IMR-90 (cell line): ENCODE measurements at regions not wholly inside any gene's neighbourhood (a gene's known extent, or its start where the extent isn't known, plus 50 kb on each side); places are given as distances from the start of the nearest gene placed in this dataset.

Source experiments
- ATAC-seq: fragments of 200-7000 bp; cut with Tn5 transposase; 2 replicates; pipeline ENCODE4 v1.9.1; 2020; ENCODE audit warnings: low read depth, mild to moderate bottlenecking, moderate library complexity
- BruUV-seq: library from RNA; stranded (reverse); fragments of 400-500 nt; replicated peaks from 2 replicates; lab custom pipeline; 2021; lab: Mats Ljungman, UMichigan
- CTCF ChIA-PET: fragments of 300-600 bp; formaldehyde crosslinking; extraction: SDS; loops from one replicate; lab custom pipeline; 2021; ENCODE audit warnings: antibody characterized with exemption; lab: Yijun Ruan, JAX
- POLR2A ChIA-PET: fragments of 300-600 bp; sonication (Branson Sonifier 250); formaldehyde crosslinking; loops from one replicate; lab custom pipeline; 2022; ENCODE audit warnings: antibody characterized with exemption; ENCODE audit not compliant: unreplicated experiment; lab: Charles Lee
- DNase-seq: peaks from one replicate; pipeline ENCODE4 v3.0.0; 2013
- H2AFZ ChIP-seq: replicated peaks from 2 replicates; pipeline ENCODE3; 2013; ENCODE audit warnings: low read length, mild to moderate bottlenecking; ENCODE audit not compliant: poor library complexity
- H2AK5ac ChIP-seq: 2 replicates; pipeline ENCODE4 v1.6.1; 2013; ENCODE audit warnings: low read depth, low read length, inconsistent platforms
- H2AK9ac ChIP-seq: replicated peaks from 2 replicates; pipeline ENCODE3; 2013; ENCODE audit warnings: mild to moderate bottlenecking, low read depth, low read length, moderate library complexity; ENCODE audit not compliant: poor library complexity
- H2BK120ac ChIP-seq: 2 replicates; pipeline ENCODE4 v1.6.1; 2013; ENCODE audit warnings: low read depth, low read length, inconsistent platforms
- H2BK15ac ChIP-seq: 3 replicates; pipeline ENCODE4 v1.6.1; 2013; ENCODE audit warnings: low read depth, low read length, inconsistent platforms
- H2BK20ac ChIP-seq: 2 replicates; pipeline ENCODE4 v1.6.1; 2013; ENCODE audit warnings: low read depth, mild to moderate bottlenecking, inconsistent platforms, low read length, moderate library complexity
- H2BK5ac ChIP-seq: 2 replicates; pipeline ENCODE4 v1.6.1; 2013; ENCODE audit warnings: mild to moderate bottlenecking, low read depth, low read length, inconsistent platforms; ENCODE audit not compliant: poor library complexity, severe bottlenecking
- H3K14ac ChIP-seq: replicated peaks from 2 replicates; pipeline ENCODE4 v1.6.1; 2013; ENCODE audit warnings: low read depth, low read length, inconsistent platforms
- H3K18ac ChIP-seq: 2 replicates; pipeline ENCODE4 v1.6.1; 2013; ENCODE audit warnings: low read depth, low read length, control low read depth
- H3K23ac ChIP-seq: 2 replicates; pipeline ENCODE4 v1.6.1; 2013; ENCODE audit warnings: low read depth, low read length, inconsistent platforms
- H3K27ac ChIP-seq: 2 replicates; pipeline ENCODE4 v1.5.1; 2013; ENCODE audit warnings: mild to moderate bottlenecking, control low read depth, low read length; ENCODE audit not compliant: insufficient read depth
- H3K27me3 ChIP-seq: 2 replicates; pipeline ENCODE4 v1.6.1; 2013; ENCODE audit warnings: low read length; ENCODE audit not compliant: control insufficient read depth, insufficient read depth
- H3K36me3 ChIP-seq: 2 replicates; pipeline ENCODE4 v1.6.1; 2013; ENCODE audit warnings: low read length, mixed read lengths; ENCODE audit not compliant: control insufficient read depth, insufficient read depth
- H3K4ac ChIP-seq: 2 replicates; pipeline ENCODE4 v1.6.1; 2013; ENCODE audit warnings: low read depth, low read length, inconsistent platforms
- H3K4me1 ChIP-seq: 2 replicates; pipeline ENCODE4 v1.6.1; 2013; ENCODE audit warnings: low read length, mixed read lengths; ENCODE audit not compliant: control insufficient read depth, insufficient read depth
- H3K4me2 ChIP-seq: 2 replicates; pipeline ENCODE4 v1.6.1; 2013; ENCODE audit warnings: low read depth, mild to moderate bottlenecking, control low read depth, low read length, moderate library complexity
- H3K4me3 ChIP-seq: 2 replicates; pipeline ENCODE4 v1.5.1; 2013; ENCODE audit warnings: low read depth, mild to moderate bottlenecking, control low read depth, low read length, moderate library complexity; ENCODE audit not compliant: insufficient read depth
- H3K56ac ChIP-seq: 2 replicates; pipeline ENCODE4 v1.6.1; 2013; ENCODE audit warnings: low read length, inconsistent platforms; ENCODE audit not compliant: insufficient read depth; ENCODE audit errors: extremely low read depth
- H3K79me1 ChIP-seq, 2 experiments: 2 replicates each; pipeline ENCODE4 v1.6.1; 2013; ENCODE audit warnings: low read length in 2 of 2, inconsistent platforms in 1 of 2, low read depth in 1 of 2
- H3K9ac ChIP-seq: 2 replicates; pipeline ENCODE4 v1.6.1; 2013; ENCODE audit warnings: low read depth, low read length, control low read depth
- H3K9me1 ChIP-seq: 2 replicates; pipeline ENCODE4 v1.6.1; 2013; ENCODE audit warnings: low read length, inconsistent platforms; ENCODE audit not compliant: insufficient read depth
- H3K9me3 ChIP-seq: 2 replicates; pipeline ENCODE4 v1.6.1; 2013; ENCODE audit warnings: low read length; ENCODE audit not compliant: control insufficient read depth, insufficient read depth
- H4K20me1 ChIP-seq: 2 replicates; pipeline ENCODE4 v1.6.1; 2013; ENCODE audit warnings: low read length, inconsistent platforms; ENCODE audit not compliant: insufficient read depth
- H4K5ac ChIP-seq: 2 replicates; pipeline ENCODE4 v1.6.1; 2013; ENCODE audit warnings: mild to moderate bottlenecking, low read depth, low read length, control low read depth
- H4K8ac ChIP-seq, 2 experiments: 2 replicates each; pipeline ENCODE4 v1.6.1; 2013; ENCODE audit warnings: low read depth in 2 of 2, low read length in 2 of 2, control low read depth in 1 of 2, inconsistent platforms in 1 of 2
- H4K91ac ChIP-seq: 2 replicates; pipeline ENCODE4 v1.6.1; 2013; ENCODE audit warnings: low read depth, low read length, inconsistent platforms; ENCODE audit not compliant: insufficient read depth
- CEBPB ChIP-seq: IDR thresholded peaks from 2 replicates; pipeline ENCODE4 v1.6.1; 2012; ENCODE audit warnings: low read depth, low read length, improper control_type of control experiment
- CHD1 ChIP-seq: IDR thresholded peaks from 2 replicates; pipeline ENCODE4 v1.6.1; 2012; ENCODE audit warnings: low read depth, low read length, improper control_type of control experiment
- FOS ChIP-seq: fragments of 150-350 bp; IDR thresholded peaks from 2 replicates; pipeline ENCODE4 v1.6.1; 2016; ENCODE audit warnings: low read depth, low read length
- MAFK ChIP-seq: IDR thresholded peaks from 2 replicates; pipeline ENCODE4 v1.6.1; 2012; ENCODE audit warnings: low read depth, low read length, improper control_type of control experiment
- NFE2L2 ChIP-seq: fragments of 150-350 bp; IDR thresholded peaks from 2 replicates; pipeline ENCODE4 v1.6.1; 2016; ENCODE audit warnings: low read depth, mild to moderate bottlenecking, low read length
- POLR2A ChIP-seq: IDR thresholded peaks from 2 replicates; pipeline ENCODE4 v1.6.1; 2012; ENCODE audit warnings: mild to moderate bottlenecking, low read depth, low read length
- RAD21 ChIP-seq: IDR thresholded peaks from 2 replicates; pipeline ENCODE4 v1.6.1; 2012; ENCODE audit warnings: low read length, improper control_type of control experiment
- RCOR1 ChIP-seq: IDR thresholded peaks from 2 replicates; pipeline ENCODE4 v1.6.1; 2012; ENCODE audit warnings: mild to moderate bottlenecking, low read length, improper control_type of control experiment; ENCODE audit not compliant: insufficient replicate concordance
- SMC3 ChIP-seq: fragments of 150-350 bp; IDR thresholded peaks from 2 replicates; pipeline ENCODE4 v1.6.1; 2016; ENCODE audit warnings: low read depth, mild to moderate bottlenecking, antibody characterized with exemption, low read length, moderate library complexity
- WGBS, 2 experiments: methylation state at CpG; one replicate each; pipeline versions ENCODE4 v1.1.5 to v1.1.7; 2013; ENCODE audit warnings: missing lambda C conversion rate in 2 of 2; ENCODE audit not compliant: insufficient read length in 1 of 2; ENCODE audit errors: extremely low coverage in 2 of 2; 5-methylcytosine and 5-hydroxymethylcytosine counted together
- dilution Hi-C: fragments of 300-500 bp; cut with HindIII; formaldehyde crosslinking; loops from one replicate; pipeline ENCODE4 v1.14.3; 2018; ENCODE audit warnings: low sequenced_read_pairs; ENCODE audit not compliant: unreplicated experiment
- in situ Hi-C: fragments of 300-500 bp; cut with MboI; formaldehyde crosslinking; loops from 3 replicates; pipeline ENCODE4 v1.14.3; 2019; ENCODE audit warnings: low sequenced_read_pairs, inconsistent platforms, mixed read lengths
- intact Hi-C: fragments of 100-400 bp; cut with micrococcal nuclease; formaldehyde crosslinking; loops from 2 replicates; pipeline ENCODE4 v1.10.0; 2022
- TF ChIP-seq, protein P1 (sequence below): fragments of 150-350 bp; IDR thresholded peaks from 2 replicates; pipeline ENCODE4 v1.6.1; 2017; ENCODE audit warnings: mild to moderate bottlenecking, antibody characterized with exemption, low read length, low read depth

DNA sequence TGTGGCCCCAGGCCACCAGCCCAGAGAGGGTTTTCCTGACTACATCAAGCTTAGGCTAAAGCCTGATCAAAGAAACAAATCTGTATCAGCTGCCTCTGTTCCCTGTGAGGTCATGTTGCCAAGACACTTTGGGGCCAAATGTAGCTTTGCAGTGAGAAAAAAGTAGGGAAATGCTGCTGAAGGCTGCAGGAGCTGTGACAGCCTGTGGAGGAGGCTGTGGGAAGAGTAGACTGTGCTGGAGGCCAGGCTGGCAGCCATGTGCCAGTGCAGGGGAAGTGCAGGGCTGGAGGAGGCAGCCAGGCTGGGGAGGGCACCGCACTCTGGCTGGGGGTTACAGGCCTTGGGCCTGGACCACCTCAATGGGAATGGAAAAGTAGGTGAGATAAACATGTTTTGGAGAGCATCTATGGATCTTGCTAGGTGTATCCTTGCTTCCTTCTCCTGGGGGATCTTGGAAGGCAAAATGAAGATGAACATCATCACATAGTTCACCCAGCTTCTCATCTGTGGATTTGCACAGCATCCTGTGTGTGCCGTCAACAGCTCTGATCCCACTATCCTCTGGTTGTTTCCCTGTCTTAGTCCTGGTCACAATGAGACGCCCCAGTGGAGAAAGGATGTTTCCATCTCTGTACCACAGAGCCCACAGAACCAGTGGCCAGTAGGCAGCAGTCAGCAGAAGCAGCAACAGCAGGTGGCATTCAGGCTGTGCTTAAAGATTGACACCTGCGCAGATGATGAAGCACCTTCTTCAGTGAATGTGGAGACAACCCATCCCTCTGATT lies 103.8 kb upstream of the COPS8 start:
- POLR2A ChIA-PET: no interaction called here
- no peak overlapping the region for H4K91ac ChIP-seq

More for the DNA sequence above, 103.8 kb upstream of the COPS8 start:
- no peak overlapping the region for H3K4me2 ChIP-seq
- H3K56ac ChIP-seq: no peak overlapping the region
- no peak overlapping the region for H3K14ac ChIP-seq
- H3K4ac ChIP-seq: no peak overlapping the region
- no peak overlapping the region for H4K5ac ChIP-seq
- in situ Hi-C loops: no loop called here
- WGBS, 2 experiments: 83% methylated on average over 1 of the region's 4 CpGs; no CpG with 5 or more reads in 1 of the 2 experiments
- peak overlapping the region; percentile 18 for H2AFZ ChIP-seq
- H2BK20ac ChIP-seq: no peak overlapping the region
- CTCF ChIA-PET: no interaction called here
- H3K9me1 ChIP-seq: no peaks in the 10 kb centered on the region
- dilution Hi-C loops: no loop called here
- no peak overlapping the region for H3K27ac ChIP-seq
- H3K36me3 ChIP-seq: no peaks in the 10 kb centered on the region
- no peak overlapping the region for H2BK15ac ChIP-seq
- no peak overlapping the region for H2AK9ac ChIP-seq
- no peaks in the 10 kb centered on the region for H3K79me1 ChIP-seq
- H3K4me1 ChIP-seq: no peaks in the 10 kb centered on the region
- H3K9ac ChIP-seq: no peak overlapping the region
- ATAC-seq: no peak
- no peak overlapping the region for H3K18ac ChIP-seq
- no peaks in the 10 kb centered on the region for H4K20me1 ChIP-seq
- H4K8ac ChIP-seq: no peak overlapping the region
- no peak overlapping the region for H2BK5ac ChIP-seq
- H3K23ac ChIP-seq: no peak overlapping the region
- no peak overlapping the region for H2BK120ac ChIP-seq
- TF ChIP-seq FOS (no peak), NFE2L2 (no peak), RCOR1 (no peak), MAFK (no peak), CEBPB (no peak), CHD1 (no peak), POLR2A (no peak), RAD21 (no peak), SMC3 (no peak)
- TF ChIP-seq, protein P1, sequence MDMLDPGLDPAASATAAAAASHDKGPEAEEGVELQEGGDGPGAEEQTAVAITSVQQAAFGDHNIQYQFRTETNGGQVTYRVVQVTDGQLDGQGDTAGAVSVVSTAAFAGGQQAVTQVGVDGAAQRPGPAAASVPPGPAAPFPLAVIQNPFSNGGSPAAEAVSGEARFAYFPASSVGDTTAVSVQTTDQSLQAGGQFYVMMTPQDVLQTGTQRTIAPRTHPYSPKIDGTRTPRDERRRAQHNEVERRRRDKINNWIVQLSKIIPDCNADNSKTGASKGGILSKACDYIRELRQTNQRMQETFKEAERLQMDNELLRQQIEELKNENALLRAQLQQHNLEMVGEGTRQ: no peak
- peaks cover 8% of the 10 kb centered on the region for H3K27me3 ChIP-seq
- no TSS peak for BruUV-seq
- H3K9me3 ChIP-seq: peaks cover 4% of the 10 kb centered on the region
- H3K4me3 ChIP-seq: no peak overlapping the region
- H2AK5ac ChIP-seq: no peak overlapping the region
- intact Hi-C loops: no loop called here
- no peak for DNase-seq
